PC-3 (cell line): ENCODE measurements at regions not wholly inside any gene's neighbourhood (a gene's known extent, or its start where the extent isn't known, plus 50 kb on each side); places are given as distances from the start of the nearest gene placed in this dataset.

Source experiments
- ATAC-seq: fragments of 200-7000 bp; cut with Tn5 transposase; 2 replicates; pipeline ENCODE4 v1.9.1; 2020; ENCODE audit warnings: mild to moderate bottlenecking, moderate library complexity
- BruUV-seq: library from RNA; stranded (reverse); fragments of 400-500 nt; replicated peaks from 2 replicates; lab custom pipeline; 2021; lab: Mats Ljungman, UMichigan
- CTCF ChIA-PET: fragments of 300-600 bp; sonication (Branson Sonifier 250); formaldehyde crosslinking; loops from one replicate; lab custom pipeline; 2022; ENCODE audit warnings: antibody characterized with exemption; lab: Charles Lee
- POLR2A ChIA-PET: fragments of 300-600 bp; sonication (Branson Sonifier 250); formaldehyde crosslinking; loops from one replicate; lab custom pipeline; 2022; ENCODE audit warnings: antibody characterized with exemption; ENCODE audit not compliant: unreplicated experiment; lab: Charles Lee
- DNase-seq: peaks from one replicate; pipeline ENCODE4 v3.0.0-alpha.2; 2015
- H2AFZ ChIP-seq: fragments of 300-600 bp; sonication (generic); 2 replicates; pipeline ENCODE4 v1.6.0; 2016; ENCODE audit warnings: antibody characterized with exemption, low read length
- H3F3A ChIP-seq: fragments of 300-600 bp; sonication (generic); one replicate; pipeline ENCODE4 v1.6.0; 2017; ENCODE audit warnings: antibody characterized with exemption, low read length, control low read depth, mild to moderate bottlenecking; ENCODE audit not compliant: unreplicated experiment
- H3K27ac ChIP-seq: fragments of 300-600 bp; sonication (generic); 2 replicates; pipeline ENCODE4 v1.5.1; 2016; ENCODE audit warnings: mild to moderate bottlenecking, low read length
- H3K27me3 ChIP-seq: fragments of 300-600 bp; sonication (generic); 2 replicates; pipeline ENCODE4 v1.6.1; 2016; ENCODE audit warnings: low read length, mixed read lengths
- H3K36me3 ChIP-seq: fragments of 300-600 bp; sonication (generic); 2 replicates; pipeline ENCODE4 v1.6.1; 2016; ENCODE audit warnings: low read depth, mixed run types, low read length, mixed read lengths
- H3K4me1 ChIP-seq: fragments of 300-600 bp; sonication (generic); 2 replicates; pipeline ENCODE4 v1.5.1; 2016; ENCODE audit warnings: low read length; ENCODE audit not compliant: insufficient read depth
- H3K4me2 ChIP-seq: fragments of 300-600 bp; sonication (generic); 2 replicates; pipeline ENCODE4 v1.6.0; 2016; ENCODE audit warnings: low read length
- H3K4me3 ChIP-seq: fragments of 300-600 bp; sonication (generic); 2 replicates; pipeline ENCODE4 v1.5.1; 2016; ENCODE audit warnings: mild to moderate bottlenecking, low read length, mixed read lengths
- H3K79me2 ChIP-seq: fragments of 300-600 bp; sonication (generic); 2 replicates; pipeline ENCODE4 v1.6.1; 2017; ENCODE audit warnings: low read length, mixed read lengths
- H3K9ac ChIP-seq: fragments of 300-600 bp; sonication (generic); 2 replicates; pipeline ENCODE4 v1.6.0; 2016; ENCODE audit warnings: mild to moderate bottlenecking, low read length
- H3K9me2 ChIP-seq: fragments of 300-600 bp; sonication (generic); replicated peaks from 2 replicates; pipeline ENCODE4 v1.6.1; 2016; ENCODE audit warnings: mixed run types, low read length, mixed read lengths
- H3K9me3 ChIP-seq: fragments of 300-600 bp; sonication (generic); 2 replicates; pipeline ENCODE4 v1.6.1; 2016; ENCODE audit warnings: low read length, mixed read lengths
- H4K20me1 ChIP-seq: fragments of 300-600 bp; sonication (generic); 2 replicates; pipeline ENCODE4 v1.6.1; 2016; ENCODE audit warnings: low read length, mixed read lengths
- CTCF ChIP-seq: fragments of 300-600 bp; sonication (generic); conservative IDR thresholded peaks from 2 replicates; pipeline ENCODE4 v1.5.1; 2017; ENCODE audit warnings: antibody characterized with exemption, low read depth, mild to moderate bottlenecking, low read length
- EZH2 ChIP-seq: fragments of 300-600 bp; sonication (generic); IDR thresholded peaks from one replicate; pipeline ENCODE4 v1.6.1; 2017; ENCODE audit warnings: antibody characterized with exemption, mild to moderate bottlenecking, low read length; ENCODE audit not compliant: unreplicated experiment
- EZH2phosphoT487 ChIP-seq: fragments of 300-600 bp; sonication (generic); IDR thresholded peaks from 2 replicates; pipeline ENCODE4 v1.6.1; 2018; ENCODE audit warnings: mild to moderate bottlenecking, antibody characterized with exemption, low read length, borderline replicate concordance
- intact Hi-C: fragments of 100-400 bp; cut with micrococcal nuclease; formaldehyde crosslinking; loops from 2 replicates; pipeline ENCODE4 v1.9.0; 2023

DNA sequence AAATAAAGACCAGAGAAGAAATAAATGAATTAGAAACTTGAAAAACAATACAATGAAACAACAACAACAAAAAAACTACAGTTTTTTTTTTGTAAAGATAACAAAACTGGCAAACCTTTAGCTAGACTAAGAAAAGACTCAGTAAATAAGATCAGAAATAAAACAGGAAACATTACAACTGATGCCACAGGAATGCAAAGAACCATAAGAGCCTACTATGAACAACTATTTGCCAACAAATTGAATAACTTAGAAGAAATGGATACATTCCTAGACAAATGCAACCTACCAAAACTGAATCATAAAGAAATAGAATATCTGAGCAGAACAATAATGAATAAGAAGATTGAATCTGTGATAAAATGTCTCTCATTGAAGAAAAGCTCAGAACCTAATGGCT, 742.0 kb downstream of the ADGRL2 start:
- Histone ChIP-seq H3K27ac (no peak overlapping the region), H3F3A (no peaks in the 10 kb centered on the region), H3K9ac (no peak overlapping the region), H4K20me1 (no peaks in the 10 kb centered on the region), H3K79me2 (no peaks in the 10 kb centered on the region), H3K9me3 (no peaks in the 10 kb centered on the region), H3K4me3 (no peak overlapping the region), H3K4me2 (no peak overlapping the region), H3K9me2 (no peaks in the 10 kb centered on the region), H3K4me1 (no peaks in the 10 kb centered on the region), H2AFZ (no peak overlapping the region), H3K36me3 (no peaks in the 10 kb centered on the region), H3K27me3 (no peaks in the 10 kb centered on the region)
- intact Hi-C loops = no loop called here
- DNase-seq (no peak), ATAC-seq (no peak)
- ChIA-PET CTCF (no interaction called here), POLR2A (no interaction called here)
- no TSS peak for BruUV-seq
- TF ChIP-seq CTCF (no peak), EZH2phosphoT487 (no peak), EZH2 (no peak)

DNA sequence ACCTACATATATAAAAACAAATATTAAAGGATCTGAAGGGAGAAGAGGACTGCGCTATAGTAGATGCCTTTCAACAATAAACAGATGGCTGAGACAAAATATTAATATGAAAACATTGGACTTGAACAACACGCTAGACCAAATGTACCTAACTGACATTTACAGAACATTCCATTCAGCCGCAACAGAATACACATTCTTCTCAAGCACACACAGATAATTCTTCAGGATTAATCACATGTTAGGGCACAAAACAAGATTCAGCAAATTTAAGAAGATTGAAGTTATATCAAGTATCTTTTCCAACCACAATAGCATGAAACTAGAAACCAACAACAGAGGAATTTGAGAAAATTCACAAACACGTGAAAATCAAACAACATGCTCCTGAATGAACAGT, 741.4 kb downstream of the ADGRL2 start:
- no peak overlapping the region for H3K4me2 ChIP-seq
- no peaks in the 10 kb centered on the region for H3K27me3 ChIP-seq
- no peaks in the 10 kb centered on the region for H3K79me2 ChIP-seq
- DNase-seq (no peak), ATAC-seq (no peak)
- H3K9me3 ChIP-seq = no peaks in the 10 kb centered on the region
- ChIA-PET POLR2A (no interaction called here), CTCF (no interaction called here)
- no peaks in the 10 kb centered on the region for H3K9me2 ChIP-seq
- intact Hi-C loops = no loop called here
- no peaks in the 10 kb centered on the region for H4K20me1 ChIP-seq
- no TSS peak for BruUV-seq
- no peak overlapping the region for H3K27ac ChIP-seq
- no peaks in the 10 kb centered on the region for H3F3A ChIP-seq
- no peak overlapping the region for H3K4me3 ChIP-seq
- H2AFZ ChIP-seq = no peak overlapping the region
- H3K9ac ChIP-seq = no peak overlapping the region
- H3K4me1 ChIP-seq = no peaks in the 10 kb centered on the region
- no peaks in the 10 kb centered on the region for H3K36me3 ChIP-seq
- TF ChIP-seq EZH2 (no peak), EZH2phosphoT487 (no peak), CTCF (no peak)

GRCh38 chr1:82540006-82540405, 739.3 kb downstream of the ADGRL2 start:
- no peaks in the 10 kb centered on the region for H3K9me3 ChIP-seq
- H3K4me1 ChIP-seq = no peaks in the 10 kb centered on the region
- ChIA-PET POLR2A (no interaction called here), CTCF (no interaction called here)
- H2AFZ ChIP-seq = no peak overlapping the region
- no peaks in the 10 kb centered on the region for H3K79me2 ChIP-seq
- no peak overlapping the region for H3K4me3 ChIP-seq
- intact Hi-C loops = no loop called here
- ATAC-seq = no peak
- no peak for DNase-seq
- H3K4me2 ChIP-seq = no peak overlapping the region
- BruUV-seq = no TSS peak
- TF ChIP-seq CTCF (no peak), EZH2phosphoT487 (no peak), EZH2 (no peak)
- H3K9me2 ChIP-seq = no peaks in the 10 kb centered on the region
- no peaks in the 10 kb centered on the region for H3F3A ChIP-seq
- H4K20me1 ChIP-seq = no peaks in the 10 kb centered on the region
- H3K36me3 ChIP-seq = no peaks in the 10 kb centered on the region
- H3K27me3 ChIP-seq = no peaks in the 10 kb centered on the region
- no peak overlapping the region for H3K9ac ChIP-seq
- H3K27ac ChIP-seq = no peak overlapping the region
